GM19455 (cell line): ENCODE measurements at regions not wholly inside any gene's neighbourhood (a gene's known extent, or its start where the extent isn't known, plus 50 kb on each side); places are given as distances from the start of the nearest gene placed in this dataset.

Experiments used
- ATAC-seq: cut with Tn5 transposase; IDR thresholded peaks from one replicate; pipeline ENCODE4 v1.9.1; 2021; ENCODE audit not compliant: unreplicated experiment

GRCh38 chr5:30764704-30765103 is 428.8 kb upstream of the CDH6 start:
- no peak for ATAC-seq

- ATAC-seq, result no peak
Observed at GRCh38 chr5:30759731-30760130, 433.8 kb upstream of the CDH6 start.

GRCh38 chr5:30752015-30752414 is 441.5 kb upstream of the CDH6 start:
- no peak for ATAC-seq

GRCh38 chr5:30749971-30750370 is 443.5 kb upstream of the CDH6 start:
- no peak for ATAC-seq

GRCh38 chr5:30747412-30747811 is 446.1 kb upstream of the CDH6 start:
- no peak for ATAC-seq

- no peak for ATAC-seq
Observed at GRCh38 chr5:30736669-30737068, 456.8 kb upstream of the CDH6 start.

GRCh38 chr5:30734118-30734517 is 459.4 kb upstream of the CDH6 start:
- ATAC-seq, result no peak

- no peak for ATAC-seq
Observed at GRCh38 chr5:30725073-30725472, 468.4 kb upstream of the CDH6 start.

GRCh38 chr5:30698217-30698616 is 495.3 kb upstream of the CDH6 start:
- ATAC-seq, result no peak

- ATAC-seq, result no peak
Observed at GRCh38 chr5:30693326-30693725, 500.2 kb upstream of the CDH6 start.

GRCh38 chr5:30690931-30691330 is 502.6 kb upstream of the CDH6 start:
- no peak for ATAC-seq

- no peak for ATAC-seq
Observed at GRCh38 chr5:30687461-30687860, 506.0 kb upstream of the CDH6 start.

- no peak for ATAC-seq
Observed at GRCh38 chr5:30686530-30686929, 507.0 kb upstream of the CDH6 start.

- no peak for ATAC-seq
Observed at GRCh38 chr5:30676223-30676840, 517.2 kb upstream of the CDH6 start.

- no peak for ATAC-seq
Observed at GRCh38 chr5:30667293-30667692, 526.2 kb upstream of the CDH6 start.

- ATAC-seq, result no peak
Observed at GRCh38 chr5:30663536-30663935, 530.0 kb upstream of the CDH6 start.

GRCh38 chr5:30662373-30662772 is 531.1 kb upstream of the CDH6 start:
- no peak for ATAC-seq

- ATAC-seq, result no peak
Observed at GRCh38 chr5:30661730-30662129, 531.8 kb upstream of the CDH6 start.

GRCh38 chr5:30659417-30659816 is 534.1 kb upstream of the CDH6 start:
- no peak for ATAC-seq

GRCh38 chr5:30650311-30650710 is 543.2 kb upstream of the CDH6 start:
- ATAC-seq, result no peak

GRCh38 chr5:30638899-30639298 is 554.6 kb upstream of the CDH6 start:
- ATAC-seq, result no peak

- ATAC-seq, result no peak
Observed at GRCh38 chr5:30627945-30628344, 565.5 kb upstream of the CDH6 start.

- ATAC-seq, result no peak
Observed at GRCh38 chr5:30626557-30626956, 566.9 kb upstream of the CDH6 start.
